Parathyroid adenoma (tissue), 2 donors: ENCODE measurements at regions not wholly inside any gene's neighbourhood (a gene's known extent, or its start where the extent isn't known, plus 50 kb on each side); places are given as distances from the start of the nearest gene placed in this dataset.
"Not testable (repeated sequence)": the region's sequence is repeated elsewhere in the genome, so short reads cannot be mapped to it uniquely, and the experiment has no call there.

Experiments
- H2AFZ ChIP-seq: fragments of 300-600 bp; sonication (generic); one replicate; pipeline ENCODE4 v1.7.0; 2017; ENCODE audit warnings: antibody characterized with exemption, mild to moderate bottlenecking
- H3K27ac ChIP-seq: fragments of 300-600 bp; sonication (generic); one replicate; pipeline ENCODE4 v1.7.0; 2017
- H3K27me3 ChIP-seq: fragments of 300-600 bp; sonication (generic); one replicate; pipeline ENCODE4 v1.7.0; 2017; ENCODE audit warnings: low read length; ENCODE audit not compliant: control insufficient read depth, insufficient read depth
- H3K36me3 ChIP-seq: fragments of 300-600 bp; sonication (generic); one replicate; pipeline ENCODE4 v1.7.0; 2017; ENCODE audit warnings: low read length; ENCODE audit not compliant: control insufficient read depth, insufficient read depth
- H3K4me1 ChIP-seq: fragments of 300-600 bp; sonication (generic); one replicate; pipeline ENCODE4 v1.7.0; 2017; ENCODE audit warnings: control low read depth
- H3K4me2 ChIP-seq: fragments of 300-600 bp; sonication (generic); one replicate; pipeline ENCODE4 v1.7.0; 2017; ENCODE audit warnings: low read length
- H3K4me3 ChIP-seq: fragments of 300-600 bp; sonication (generic); one replicate; pipeline ENCODE4 v1.7.0; 2017; ENCODE audit warnings: low read depth, low read length
- H3K79me2 ChIP-seq: fragments of 300-600 bp; sonication (generic); one replicate; pipeline ENCODE4 v1.7.0; 2017; ENCODE audit warnings: control low read depth
- H3K9ac ChIP-seq: fragments of 300-600 bp; sonication (generic); one replicate; pipeline ENCODE4 v1.7.0; 2017; ENCODE audit warnings: mild to moderate bottlenecking
- H3K9me3 ChIP-seq: fragments of 300-600 bp; sonication (generic); one replicate; pipeline ENCODE4 v1.7.0; 2017; ENCODE audit warnings: low read length; ENCODE audit not compliant: control insufficient read depth
- TF ChIP-seq, protein P1 (sequence below): fragments of 300-600 bp; sonication (generic); IDR thresholded peaks from one replicate; pipeline ENCODE4 v1.7.0; 2017; ENCODE audit warnings: antibody characterized with exemption, mild to moderate bottlenecking
- donor health status: primary hyperparathyroidism.

DNA sequence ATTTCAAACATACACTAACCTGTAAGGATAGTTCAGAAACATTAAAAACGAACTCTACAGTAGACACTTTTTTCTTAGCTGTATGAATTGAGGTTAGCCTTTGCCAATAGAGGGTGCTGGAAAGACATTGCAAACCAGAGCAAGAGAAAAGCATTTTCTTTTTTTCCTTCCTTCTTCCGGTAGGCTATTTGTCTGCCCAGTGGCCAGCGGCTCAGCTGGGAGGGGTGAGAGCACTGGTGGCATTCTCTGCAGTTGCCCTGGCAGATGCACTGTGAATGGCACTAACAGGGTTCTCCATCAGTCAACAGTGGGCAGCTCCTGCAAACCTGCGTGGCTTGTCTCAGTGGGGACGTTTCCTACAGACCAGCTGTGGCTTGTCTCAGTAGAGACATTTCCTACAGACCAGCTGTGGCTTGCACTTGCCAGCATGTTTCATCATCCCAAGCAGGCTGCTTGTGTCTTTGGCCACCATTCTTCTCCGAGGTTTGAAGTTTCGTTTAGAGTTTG is 984.5 kb upstream of the CDH18 start:
- H2AFZ ChIP-seq = no peak overlapping the region
- peak overlapping the region; percentile 29 for H3K4me2 ChIP-seq
- no peaks in the 10 kb centered on the region for H3K27me3 ChIP-seq
- TF ChIP-seq, protein P1, sequence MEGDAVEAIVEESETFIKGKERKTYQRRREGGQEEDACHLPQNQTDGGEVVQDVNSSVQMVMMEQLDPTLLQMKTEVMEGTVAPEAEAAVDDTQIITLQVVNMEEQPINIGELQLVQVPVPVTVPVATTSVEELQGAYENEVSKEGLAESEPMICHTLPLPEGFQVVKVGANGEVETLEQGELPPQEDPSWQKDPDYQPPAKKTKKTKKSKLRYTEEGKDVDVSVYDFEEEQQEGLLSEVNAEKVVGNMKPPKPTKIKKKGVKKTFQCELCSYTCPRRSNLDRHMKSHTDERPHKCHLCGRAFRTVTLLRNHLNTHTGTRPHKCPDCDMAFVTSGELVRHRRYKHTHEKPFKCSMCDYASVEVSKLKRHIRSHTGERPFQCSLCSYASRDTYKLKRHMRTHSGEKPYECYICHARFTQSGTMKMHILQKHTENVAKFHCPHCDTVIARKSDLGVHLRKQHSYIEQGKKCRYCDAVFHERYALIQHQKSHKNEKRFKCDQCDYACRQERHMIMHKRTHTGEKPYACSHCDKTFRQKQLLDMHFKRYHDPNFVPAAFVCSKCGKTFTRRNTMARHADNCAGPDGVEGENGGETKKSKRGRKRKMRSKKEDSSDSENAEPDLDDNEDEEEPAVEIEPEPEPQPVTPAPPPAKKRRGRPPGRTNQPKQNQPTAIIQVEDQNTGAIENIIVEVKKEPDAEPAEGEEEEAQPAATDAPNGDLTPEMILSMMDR = no peak
- H3K79me2 ChIP-seq = no peaks in the 10 kb centered on the region
- no peak overlapping the region for H3K27ac ChIP-seq
- H3K4me1 ChIP-seq = no peaks in the 10 kb centered on the region
- no peaks in the 10 kb centered on the region for H3K9me3 ChIP-seq
- no peak overlapping the region for H3K4me3 ChIP-seq
- no peaks in the 10 kb centered on the region for H3K36me3 ChIP-seq
- no peak overlapping the region for H3K9ac ChIP-seq

DNA sequence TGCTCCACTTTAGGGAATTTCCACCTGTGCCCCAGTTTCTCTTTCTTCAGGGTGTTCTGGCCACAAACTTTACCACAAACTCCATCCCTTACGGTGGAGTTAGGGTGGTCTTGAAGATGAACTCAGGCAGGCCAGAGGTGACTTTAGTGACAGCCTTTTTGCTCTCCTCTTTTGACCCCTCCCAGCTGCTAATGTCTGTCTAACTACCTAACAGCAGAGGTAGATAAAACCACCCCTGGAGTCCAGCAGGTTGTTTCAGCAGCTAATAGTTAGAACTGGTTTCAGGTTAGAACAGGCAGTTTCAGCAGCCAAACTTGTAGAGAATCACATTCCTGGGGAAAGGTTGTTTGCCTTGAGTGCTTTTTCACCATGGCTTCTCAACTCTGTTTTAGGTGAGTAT is 971.3 kb upstream of the CDH18 start:
- Histone ChIP-seq H3K27me3 (no peaks in the 10 kb centered on the region), H3K4me3 (no peak overlapping the region), H2AFZ (no peak overlapping the region), H3K4me2 (no peak overlapping the region), H3K9me3 (no peaks in the 10 kb centered on the region), H3K36me3 (no peaks in the 10 kb centered on the region), H3K4me1 (no peaks in the 10 kb centered on the region), H3K9ac (no peak overlapping the region), H3K27ac (no peak overlapping the region), H3K79me2 (no peaks in the 10 kb centered on the region)
- TF ChIP-seq, protein P1 = no peak

DNA sequence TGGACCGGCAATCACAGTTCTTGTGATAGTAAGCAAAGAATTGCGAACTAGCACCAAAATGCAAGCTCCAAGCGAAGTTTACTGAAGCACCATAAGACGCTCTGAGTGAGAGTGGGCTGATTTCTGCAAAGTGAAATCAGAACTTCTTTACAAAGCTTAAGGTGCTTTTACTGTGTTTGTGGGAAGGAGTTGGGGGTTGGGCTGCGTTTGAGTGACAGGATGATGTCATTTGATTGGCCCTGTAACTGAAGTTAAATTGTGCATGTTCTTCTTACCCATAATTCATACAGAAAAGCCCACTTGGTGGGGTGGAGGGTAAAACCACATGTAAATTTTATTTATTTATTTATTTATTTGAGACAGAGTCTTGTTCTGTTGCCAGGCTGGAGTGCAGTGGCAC is 970.6 kb upstream of the CDH18 start:
- no peak overlapping the region for H2AFZ ChIP-seq
- H3K27me3 ChIP-seq = no peaks in the 10 kb centered on the region
- no peak overlapping the region for H3K4me3 ChIP-seq

DNA sequence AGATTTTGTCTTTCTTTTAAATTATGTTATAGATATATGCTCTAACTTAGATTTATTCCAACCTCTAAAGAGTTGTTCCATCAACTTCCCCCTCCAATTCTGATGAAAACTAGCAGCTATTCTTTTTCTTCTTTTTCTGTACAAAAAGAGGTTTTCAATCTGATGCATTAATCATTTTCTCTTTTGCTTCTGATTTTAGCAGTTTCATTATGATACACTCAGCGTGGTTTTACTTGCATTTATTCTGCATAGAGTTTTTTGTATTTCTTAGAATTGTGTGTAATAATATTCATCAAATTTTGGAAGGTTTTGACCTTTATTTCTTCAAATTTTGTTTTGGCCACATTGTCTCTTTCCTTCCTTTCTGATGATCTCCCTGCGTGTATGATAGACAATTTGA is 968.1 kb upstream of the CDH18 start:
- no peaks in the 10 kb centered on the region for H3K27me3 ChIP-seq
- no peak overlapping the region for H3K4me2 ChIP-seq
- no peak overlapping the region for H3K27ac ChIP-seq
- no peak overlapping the region for H2AFZ ChIP-seq
- H3K36me3 ChIP-seq = no peaks in the 10 kb centered on the region
- H3K79me2 ChIP-seq = no peaks in the 10 kb centered on the region
- no peaks in the 10 kb centered on the region for H3K4me1 ChIP-seq
- H3K9me3 ChIP-seq = no peaks in the 10 kb centered on the region
- H3K9ac ChIP-seq = no peak overlapping the region
- no peak overlapping the region for H3K4me3 ChIP-seq
- TF ChIP-seq, protein P1 = no peak

More for the DNA sequence above, 970.6 kb upstream of the CDH18 start:
- no peaks in the 10 kb centered on the region for H3K9me3 ChIP-seq
- H3K4me1 ChIP-seq = no peaks in the 10 kb centered on the region
- TF ChIP-seq, protein P1 = no peak
- no peak overlapping the region for H3K4me2 ChIP-seq
- H3K36me3 ChIP-seq = no peaks in the 10 kb centered on the region
- H3K27ac ChIP-seq = no peak overlapping the region
- no peaks in the 10 kb centered on the region for H3K79me2 ChIP-seq
- no peak overlapping the region for H3K9ac ChIP-seq

DNA sequence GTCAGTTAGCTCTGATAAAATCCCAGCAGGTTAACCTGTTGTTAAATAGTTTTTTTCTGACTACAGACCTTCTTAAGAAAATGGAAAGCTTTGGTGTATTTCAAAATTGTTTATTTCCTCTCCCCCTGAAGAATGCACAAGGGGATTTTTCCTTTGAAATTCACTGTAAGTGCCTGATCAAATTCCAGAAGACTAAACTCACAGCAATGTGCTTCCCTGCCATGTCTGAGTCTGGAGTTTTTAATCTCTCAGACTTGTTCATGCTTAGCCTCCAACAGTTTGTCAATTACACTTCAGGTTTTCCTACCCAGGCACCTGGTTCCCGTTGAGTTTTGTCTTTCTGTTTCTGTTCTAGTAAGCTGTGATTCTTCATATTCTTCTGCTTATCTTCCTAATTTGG is 961.6 kb upstream of the CDH18 start:
- H3K27ac ChIP-seq = no peak overlapping the region
- H3K4me2 ChIP-seq = no peak overlapping the region
- H3K27me3 ChIP-seq = no peaks in the 10 kb centered on the region
- no peak overlapping the region for H2AFZ ChIP-seq
- H3K9me3 ChIP-seq = no peaks in the 10 kb centered on the region
- no peaks in the 10 kb centered on the region for H3K36me3 ChIP-seq
- H3K79me2 ChIP-seq = no peaks in the 10 kb centered on the region
- TF ChIP-seq, protein P1 = no peak
- H3K4me3 ChIP-seq = no peak overlapping the region
- no peak overlapping the region for H3K9ac ChIP-seq
- no peaks in the 10 kb centered on the region for H3K4me1 ChIP-seq

DNA sequence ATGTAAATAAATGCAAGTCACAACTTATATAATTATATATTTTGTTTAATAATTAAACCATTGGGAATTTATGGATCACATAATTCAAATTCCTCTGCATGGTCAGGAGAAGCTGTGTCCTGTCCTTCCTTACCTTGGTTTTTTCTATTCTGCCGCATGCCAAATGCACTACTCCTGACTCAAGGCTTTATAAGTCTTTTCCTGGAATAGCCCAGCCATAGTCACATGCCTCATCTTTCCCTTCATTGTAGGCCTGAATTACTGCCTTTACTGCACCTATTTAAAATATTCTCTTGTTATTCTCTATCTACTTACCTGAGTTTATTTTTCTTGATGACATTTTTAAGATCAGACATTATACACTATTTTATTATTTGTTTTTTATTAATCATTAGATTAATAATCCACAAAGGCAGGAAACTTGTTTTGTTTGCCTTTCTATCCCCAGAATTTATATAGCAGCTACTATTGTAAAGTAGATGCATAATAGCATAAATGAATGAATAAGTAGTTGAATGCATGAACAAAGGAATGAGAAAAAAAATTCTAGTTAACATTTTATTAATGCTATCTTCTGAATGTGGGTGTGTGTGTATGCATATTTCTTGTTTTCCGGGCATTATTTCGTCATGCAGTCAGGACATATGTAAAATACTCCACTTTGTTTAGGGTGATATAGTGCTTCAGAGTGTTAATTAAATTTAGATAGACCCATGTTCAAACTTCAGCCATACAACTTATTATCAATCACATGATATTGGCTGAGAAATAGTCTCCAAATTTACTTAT is 955.4 kb upstream of the CDH18 start:
- not testable (repeated sequence) for H3K4me3 ChIP-seq, H3K9me3 ChIP-seq, H3K4me1 ChIP-seq, H3K9ac ChIP-seq, H3K27me3 ChIP-seq, H2AFZ ChIP-seq, H3K79me2 ChIP-seq, H3K4me2 ChIP-seq, H3K36me3 ChIP-seq, H3K27ac ChIP-seq

DNA sequence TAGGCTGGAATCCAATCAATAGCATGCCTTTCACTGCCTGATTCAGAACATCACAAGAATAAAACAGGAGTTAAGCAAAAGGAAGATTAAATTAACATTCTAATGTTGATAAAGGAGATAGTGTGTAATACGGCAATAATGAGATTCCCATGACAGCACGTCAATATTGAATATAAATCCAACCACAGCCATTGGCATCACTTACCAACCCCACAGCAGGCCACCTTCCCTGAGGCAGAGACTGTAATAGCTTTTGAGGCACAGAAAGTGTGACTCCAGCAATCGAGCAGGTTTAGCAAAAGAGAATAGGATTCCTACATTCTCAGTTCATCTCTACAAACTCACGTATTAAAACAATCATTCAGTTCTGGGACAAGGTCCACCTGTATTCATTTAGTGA is 954.6 kb upstream of the CDH18 start:
- H3K27me3 ChIP-seq, H3K36me3 ChIP-seq, H3K4me3 ChIP-seq, H3K4me2 ChIP-seq, H3K79me2 ChIP-seq, H2AFZ ChIP-seq, H3K9me3 ChIP-seq, H3K4me1 ChIP-seq, H3K9ac ChIP-seq, H3K27ac ChIP-seq: not testable (repeated sequence)
